ENCODE measurements at regions not wholly inside any gene's neighbourhood (a gene's known extent, or its start where the extent isn't known, plus 50 kb on each side); places are given as distances from the start of the nearest gene placed in this dataset.

GRCh38 chr15:29424118-29424517 lies 154.5 kb upstream of the NSMCE3 start:
- no peak overlapping the region for H3K4me2 ChIP-seq (ENCODE audit: insufficient read depth, low read length)
- no peak overlapping the region for H3K9ac ChIP-seq (replicated peaks; ENCODE audit: extremely low read depth, insufficient read depth, low read length)
- dilution Hi-C loops (cut with MboI; ENCODE audit: extremely low pct_ligation_motif_present, low sequenced_read_pairs): no loop called here
- no peaks in the 10 kb centered on the region for H3K36me3 ChIP-seq (ENCODE audit: control insufficient read depth in 2 of 2, extremely low read depth in 1 of 2, insufficient read depth in 2 of 2, low read length in 2 of 2)
- no peaks in the 10 kb centered on the region for H3K79me2 ChIP-seq (ENCODE audit: control insufficient read depth, insufficient read depth, low read length)
- no peak overlapping the region for H3K27ac ChIP-seq (ENCODE audit: insufficient read depth, low read depth, low read length)
- no peaks in the 10 kb centered on the region for H3K27me3 ChIP-seq (ENCODE audit: control insufficient read depth in 2 of 2, insufficient read depth in 2 of 2, low read length in 2 of 2)
- DNase-seq (ENCODE audit: low read depth, low spot score) (no peak), FAIRE-seq (no peak)
- intact Hi-C loops (cut with micrococcal nuclease): no loop called here
- no peaks in the 10 kb centered on the region for H3K4me1 ChIP-seq (ENCODE audit: control insufficient read depth, extremely low read depth, insufficient read depth, low read length)
- no peaks in the 10 kb centered on the region for H3K9me1 ChIP-seq (replicated peaks; ENCODE audit: control insufficient read depth, extremely low read depth, insufficient read depth, low read length)
- no TSS peak for BruUV-seq (replicated peaks)
- ChIA-PET POLR2A (no interaction called here), CTCF (no interaction called here)
- H3K9me3 ChIP-seq (replicated peaks; ENCODE audit: control insufficient read depth, insufficient read depth, low read length): no peaks in the 10 kb centered on the region
- no peak overlapping the region for H3K4me3 ChIP-seq (replicated peaks in 1 of 3; ENCODE audit: insufficient read depth in 1 of 3, low read depth in 1 of 3, low read length in 3 of 3)
- no peaks in the 10 kb centered on the region for H4K20me1 ChIP-seq (replicated peaks; ENCODE audit: control insufficient read depth, extremely low read depth, insufficient read depth, low read length)
- no peak overlapping the region for H2AFZ ChIP-seq (ENCODE audit: low read depth, low read length)
- TF ChIP-seq MYC (IDR thresholded peaks at IDR 0.05; ENCODE audit: low read depth, low read length) (no peak), GATA2 (IDR thresholded peaks at IDR 0.05; ENCODE audit: insufficient read depth, insufficient read length, low read depth, low read length) (no peak), POLR2A (IDR thresholded peaks at IDR 0.05; ENCODE audit: low read depth, low read length) (no peak), JUN (IDR thresholded peaks at IDR 0.05; ENCODE audit: borderline replicate concordance, insufficient read depth, insufficient read length, low read depth) (no peak), FOS (IDR thresholded peaks at IDR 0.05; ENCODE audit: borderline replicate concordance, insufficient read depth, low read length) (no peak), EZH2 (IDR thresholded peaks at IDR 0.05; ENCODE audit: borderline replicate concordance, low read depth, low read length, severe bottlenecking) (no peak), POLR2AphosphoS5 (IDR thresholded peaks at IDR 0.05; ENCODE audit: insufficient read depth, low read depth, low read length) (no peak)
- TF ChIP-seq, protein P1, sequence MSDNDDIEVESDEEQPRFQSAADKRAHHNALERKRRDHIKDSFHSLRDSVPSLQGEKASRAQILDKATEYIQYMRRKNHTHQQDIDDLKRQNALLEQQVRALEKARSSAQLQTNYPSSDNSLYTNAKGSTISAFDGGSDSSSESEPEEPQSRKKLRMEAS (IDR thresholded peaks at IDR 0.05; ENCODE audit: insufficient read depth, insufficient read length): no peak
- TF ChIP-seq, protein P2, sequence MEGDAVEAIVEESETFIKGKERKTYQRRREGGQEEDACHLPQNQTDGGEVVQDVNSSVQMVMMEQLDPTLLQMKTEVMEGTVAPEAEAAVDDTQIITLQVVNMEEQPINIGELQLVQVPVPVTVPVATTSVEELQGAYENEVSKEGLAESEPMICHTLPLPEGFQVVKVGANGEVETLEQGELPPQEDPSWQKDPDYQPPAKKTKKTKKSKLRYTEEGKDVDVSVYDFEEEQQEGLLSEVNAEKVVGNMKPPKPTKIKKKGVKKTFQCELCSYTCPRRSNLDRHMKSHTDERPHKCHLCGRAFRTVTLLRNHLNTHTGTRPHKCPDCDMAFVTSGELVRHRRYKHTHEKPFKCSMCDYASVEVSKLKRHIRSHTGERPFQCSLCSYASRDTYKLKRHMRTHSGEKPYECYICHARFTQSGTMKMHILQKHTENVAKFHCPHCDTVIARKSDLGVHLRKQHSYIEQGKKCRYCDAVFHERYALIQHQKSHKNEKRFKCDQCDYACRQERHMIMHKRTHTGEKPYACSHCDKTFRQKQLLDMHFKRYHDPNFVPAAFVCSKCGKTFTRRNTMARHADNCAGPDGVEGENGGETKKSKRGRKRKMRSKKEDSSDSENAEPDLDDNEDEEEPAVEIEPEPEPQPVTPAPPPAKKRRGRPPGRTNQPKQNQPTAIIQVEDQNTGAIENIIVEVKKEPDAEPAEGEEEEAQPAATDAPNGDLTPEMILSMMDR (IDR thresholded peaks at IDR 0.05; ENCODE audit: extremely low read depth in 1 of 2, insufficient read depth in 1 of 2, low read depth in 1 of 2, low read length in 2 of 2): no peak
